ENCODE measurements at regions not wholly inside any gene's neighbourhood (a gene's known extent, or its start where the extent isn't known, plus 50 kb on each side); places are given as distances from the start of the nearest gene placed in this dataset.

DNA sequence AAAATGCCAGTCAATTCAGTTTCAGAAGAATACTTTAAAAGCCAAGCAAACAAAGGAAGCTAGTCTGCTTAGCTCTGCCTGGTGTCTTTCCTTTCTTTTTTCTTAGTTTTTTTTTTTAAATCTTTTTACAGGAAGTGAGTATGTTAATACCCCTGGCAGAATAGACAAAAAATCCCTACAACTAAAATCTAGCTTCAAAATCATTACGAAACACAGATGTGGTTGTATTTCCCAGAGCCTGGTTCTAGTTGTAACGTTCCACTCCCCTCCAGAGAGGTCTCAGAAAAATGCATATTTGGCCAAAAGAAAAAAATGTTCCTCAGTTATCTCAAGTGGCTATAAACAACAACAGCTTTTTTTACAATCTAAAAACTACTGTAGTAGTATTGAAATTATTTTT is 202.1 kb upstream of the RND3 start:
- no peaks in the 10 kb centered on the region for H3K27me3 ChIP-seq (ENCODE audit: low read length)
- H3K4me2 ChIP-seq (ENCODE audit: low read length): no peak overlapping the region
- H4K20me1 ChIP-seq (ENCODE audit: low read length): no peaks in the 10 kb centered on the region
- H3K9me2 ChIP-seq (replicated peaks; ENCODE audit: low read length): no peaks in the 10 kb centered on the region
- H3K4me1 ChIP-seq (ENCODE audit: insufficient read depth, low read length): peaks cover 28% of the 10 kb centered on the region
- no peak overlapping the region for H3K9ac ChIP-seq (ENCODE audit: low read length)
- TF ChIP-seq EZH2phosphoT487 (IDR thresholded peaks at IDR 0.05; ENCODE audit: borderline replicate concordance, low read length) (no peak), EZH2 (IDR thresholded peaks at IDR 0.05; ENCODE audit: low read length, unreplicated experiment) (no peak)
- TF ChIP-seq, protein P1, sequence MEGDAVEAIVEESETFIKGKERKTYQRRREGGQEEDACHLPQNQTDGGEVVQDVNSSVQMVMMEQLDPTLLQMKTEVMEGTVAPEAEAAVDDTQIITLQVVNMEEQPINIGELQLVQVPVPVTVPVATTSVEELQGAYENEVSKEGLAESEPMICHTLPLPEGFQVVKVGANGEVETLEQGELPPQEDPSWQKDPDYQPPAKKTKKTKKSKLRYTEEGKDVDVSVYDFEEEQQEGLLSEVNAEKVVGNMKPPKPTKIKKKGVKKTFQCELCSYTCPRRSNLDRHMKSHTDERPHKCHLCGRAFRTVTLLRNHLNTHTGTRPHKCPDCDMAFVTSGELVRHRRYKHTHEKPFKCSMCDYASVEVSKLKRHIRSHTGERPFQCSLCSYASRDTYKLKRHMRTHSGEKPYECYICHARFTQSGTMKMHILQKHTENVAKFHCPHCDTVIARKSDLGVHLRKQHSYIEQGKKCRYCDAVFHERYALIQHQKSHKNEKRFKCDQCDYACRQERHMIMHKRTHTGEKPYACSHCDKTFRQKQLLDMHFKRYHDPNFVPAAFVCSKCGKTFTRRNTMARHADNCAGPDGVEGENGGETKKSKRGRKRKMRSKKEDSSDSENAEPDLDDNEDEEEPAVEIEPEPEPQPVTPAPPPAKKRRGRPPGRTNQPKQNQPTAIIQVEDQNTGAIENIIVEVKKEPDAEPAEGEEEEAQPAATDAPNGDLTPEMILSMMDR (conservative IDR thresholded peaks at IDR 0.05; ENCODE audit: low read depth, low read length): no peak
- intact Hi-C loops (cut with micrococcal nuclease): loop anchor here (5.0 to 10.0 kb wide), 2 partner anchors 365 to 548 kb away; no protein-coding TSS in a partner anchor
- DNase-seq (no peak), ATAC-seq (no peak)
- H3K79me2 ChIP-seq (ENCODE audit: low read length): no peaks in the 10 kb centered on the region
- no peak overlapping the region for H3K4me3 ChIP-seq (ENCODE audit: low read length)
- H3K27ac ChIP-seq (ENCODE audit: low read length): no peak overlapping the region
- no peaks in the 10 kb centered on the region for H3K36me3 ChIP-seq (ENCODE audit: low read depth, low read length)
- H2AFZ ChIP-seq (ENCODE audit: low read length): no peak overlapping the region
- ChIA-PET POLR2A (ENCODE audit: unreplicated experiment) (no interaction called here), CTCF (no interaction called here)
- H3K9me3 ChIP-seq (ENCODE audit: low read length): no peaks in the 10 kb centered on the region
- H3F3A ChIP-seq (ENCODE audit: low read length, unreplicated experiment): no peaks in the 10 kb centered on the region
- no TSS peak for BruUV-seq (replicated peaks)

- Histone ChIP-seq H3K9me2 (replicated peaks; ENCODE audit: low read length) (no peaks in the 10 kb centered on the region), H4K20me1 (ENCODE audit: low read length) (no peaks in the 10 kb centered on the region), H3K9me3 (ENCODE audit: low read length) (no peaks in the 10 kb centered on the region), H3F3A (ENCODE audit: low read length, unreplicated experiment) (no peaks in the 10 kb centered on the region), H3K27ac (ENCODE audit: low read length) (no peak overlapping the region), H3K27me3 (ENCODE audit: low read length) (no peaks in the 10 kb centered on the region), H3K4me1 (ENCODE audit: insufficient read depth, low read length) (peaks cover 28% of the 10 kb centered on the region), H3K9ac (ENCODE audit: low read length) (no peak overlapping the region), H3K4me3 (ENCODE audit: low read length) (no peak overlapping the region), H3K4me2 (ENCODE audit: low read length) (no peak overlapping the region), H3K36me3 (ENCODE audit: low read depth, low read length) (no peaks in the 10 kb centered on the region), H3K79me2 (ENCODE audit: low read length) (no peaks in the 10 kb centered on the region), H2AFZ (ENCODE audit: low read length) (no peak overlapping the region)
- no TSS peak for BruUV-seq (replicated peaks)
- intact Hi-C loops (cut with micrococcal nuclease): loop anchor here (5.0 to 10.0 kb wide), 2 partner anchors 367 to 549 kb away; no protein-coding TSS in a partner anchor
- ChIA-PET CTCF (no interaction called here), POLR2A (ENCODE audit: unreplicated experiment) (no interaction called here)
- ATAC-seq (no peak), DNase-seq (no peak)
- TF ChIP-seq EZH2phosphoT487 (IDR thresholded peaks at IDR 0.05; ENCODE audit: borderline replicate concordance, low read length) (no peak), EZH2 (IDR thresholded peaks at IDR 0.05; ENCODE audit: low read length, unreplicated experiment) (no peak)
- TF ChIP-seq, protein P1 (conservative IDR thresholded peaks at IDR 0.05; ENCODE audit: low read depth, low read length): no peak
Measured at GRCh38 chr2:150688016-150688415, 200.5 kb upstream of the RND3 start.

- Histone ChIP-seq H2AFZ (ENCODE audit: low read length) (no peak overlapping the region), H3K4me1 (ENCODE audit: insufficient read depth, low read length) (peaks cover 41% of the 10 kb centered on the region), H3K9me2 (replicated peaks; ENCODE audit: low read length) (no peaks in the 10 kb centered on the region), H3K27ac (ENCODE audit: low read length) (peak overlapping the region; percentile 14; the same call in 1 of the 2 replicates), H3K9me3 (ENCODE audit: low read length) (no peaks in the 10 kb centered on the region), H3K79me2 (ENCODE audit: low read length) (no peaks in the 10 kb centered on the region), H3K4me2 (ENCODE audit: low read length) (peak overlapping the region; percentile 60), H3F3A (ENCODE audit: low read length, unreplicated experiment) (peaks cover 4% of the 10 kb centered on the region), H3K36me3 (ENCODE audit: low read depth, low read length) (no peaks in the 10 kb centered on the region), H3K27me3 (ENCODE audit: low read length) (no peaks in the 10 kb centered on the region), H3K4me3 (ENCODE audit: low read length) (no peak overlapping the region), H4K20me1 (ENCODE audit: low read length) (no peaks in the 10 kb centered on the region), H3K9ac (ENCODE audit: low read length) (no peak overlapping the region)
- peak; percentile 75 for DNase-seq
- POLR2A ChIA-PET (ENCODE audit: unreplicated experiment): no interaction called here
- BruUV-seq (replicated peaks): no TSS peak
- peak; percentile 42 for ATAC-seq
- intact Hi-C loops (cut with micrococcal nuclease): loop anchor here (2.0 to 10.0 kb wide), 3 partner anchors 16 to 551 kb away; no protein-coding TSS in a partner anchor
- TF ChIP-seq, protein P1 (conservative IDR thresholded peaks at IDR 0.05; ENCODE audit: low read depth, low read length): no peak
- CTCF ChIA-PET: interaction anchor here (0.6 kb wide), 1 partner anchor 550 kb away, joined by 7 read pairs; no protein-coding TSS in a partner anchor
Measured at GRCh38 chr2:150686391-150686790, 198.9 kb upstream of the RND3 start.

Data from PC-3 (cell line).